HepG2 (cell line): ENCODE measurements at regions not wholly inside any gene's neighbourhood (a gene's known extent, or its start where the extent isn't known, plus 50 kb on each side); places are given as distances from the start of the nearest gene placed in this dataset.

Experiments used
- ATF1 ChIP-seq: IDR thresholded peaks from 2 replicates; pipeline ENCODE4 v1.6.1; 2016; ENCODE audit warnings: mild to moderate bottlenecking, control low read depth
- CCAR2 ChIP-seq: fragments of 200-400 bp; formaldehyde crosslinking; optimal IDR thresholded peaks from 2 replicates; pipeline ENCODE3; 2018; ENCODE audit warnings: low read depth, mild to moderate bottlenecking, low read length, moderate library complexity
- FOXP4 ChIP-seq: sonication (generic); formaldehyde crosslinking; IDR thresholded peaks from 2 replicates; pipeline ENCODE4 v1.4.0; 2020; ENCODE audit warnings: missing genetic modification reagents
- GTF2F1 ChIP-seq: fragments of 150-350 bp; IDR thresholded peaks from 2 replicates; pipeline ENCODE4 v1.6.1; 2014; ENCODE audit warnings: low read length
- KDM1A ChIP-seq: IDR thresholded peaks from 2 replicates; pipeline ENCODE4 v1.6.1; 2016; ENCODE audit warnings: missing compliant biosample characterization
- KDM2A ChIP-seq: sonication (generic); formaldehyde crosslinking; IDR thresholded peaks from 2 replicates; pipeline ENCODE4 v1.4.0; 2020; ENCODE audit warnings: low read depth, missing genetic modification reagents, borderline replicate concordance
- KLF6 ChIP-seq: IDR thresholded peaks from 2 replicates; pipeline ENCODE4 v1.8.0; 2016; ENCODE audit warnings: missing biosample characterization, missing genetic modification reagents
- MTA3 ChIP-seq: sonication (generic); formaldehyde crosslinking; IDR thresholded peaks from 2 replicates; pipeline ENCODE4 v1.4.0; 2020; ENCODE audit warnings: missing genetic modification reagents
- NR1H2 ChIP-seq: sonication (generic); formaldehyde crosslinking; IDR thresholded peaks from 2 replicates; pipeline ENCODE4 v1.8.1; 2022; ENCODE audit warnings: low read depth, missing genetic modification reagents, borderline replicate concordance
- PAXIP1 ChIP-seq: sonication (generic); formaldehyde crosslinking; conservative IDR thresholded peaks from 2 replicates; pipeline ENCODE4 v1.4.0; 2020; ENCODE audit warnings: mild to moderate bottlenecking, missing genetic modification reagents, moderate library complexity
- POGZ ChIP-seq: sonication (generic); formaldehyde crosslinking; IDR thresholded peaks from 2 replicates; pipeline ENCODE4 v1.4.0; 2020; ENCODE audit warnings: mild to moderate bottlenecking, missing genetic modification reagents
- POLR2A ChIP-seq, 2 experiments: IDR thresholded peaks; 2 replicates each; pipeline ENCODE4 v1.6.1; 2011; ENCODE audit warnings: low read depth in 2 of 2, low read length in 2 of 2, mild to moderate bottlenecking in 1 of 2, moderate library complexity in 1 of 2; ENCODE audit not compliant: insufficient read depth in 1 of 2
- SNRNP70 ChIP-seq: fragments of 200-400 bp; formaldehyde crosslinking; IDR thresholded peaks from 2 replicates; pipeline ENCODE4 v1.6.1; 2017; ENCODE audit warnings: mild to moderate bottlenecking, low read depth, low read length, moderate library complexity
- SP140L ChIP-seq: sonication (generic); formaldehyde crosslinking; IDR thresholded peaks from 2 replicates; pipeline ENCODE4 v1.4.0; 2020; ENCODE audit warnings: missing genetic modification reagents, borderline replicate concordance
- SRSF9 ChIP-seq: fragments of 200-400 bp; formaldehyde crosslinking; IDR thresholded peaks from 2 replicates; pipeline ENCODE4 v1.6.1; 2018; ENCODE audit warnings: borderline replicate concordance, mild to moderate bottlenecking, low read depth, low read length; ENCODE audit not compliant: insufficient read depth, poor library complexity, severe bottlenecking
- SRY ChIP-seq: sonication (generic); formaldehyde crosslinking; IDR thresholded peaks from 2 replicates; pipeline ENCODE4 v1.8.0; 2022; ENCODE audit warnings: mild to moderate bottlenecking, missing genetic modification reagents
- SSRP1 ChIP-seq: IDR thresholded peaks from 2 replicates; pipeline ENCODE4 v1.6.1; 2016; ENCODE audit warnings: control low read depth
- TCF7 ChIP-seq: sonication (generic); IDR thresholded peaks from 2 replicates; pipeline ENCODE4 v1.6.1; 2016; ENCODE audit warnings: antibody characterized with exemption, low read depth
- ZBTB43 ChIP-seq: sonication (generic); formaldehyde crosslinking; conservative IDR thresholded peaks from 2 replicates; pipeline ENCODE4 v1.4.0; 2020; ENCODE audit warnings: missing genetic modification reagents
- ZBTB7B ChIP-seq: sonication (generic); formaldehyde crosslinking; IDR thresholded peaks from 2 replicates; pipeline ENCODE4 v1.4.0; 2020; ENCODE audit warnings: missing genetic modification reagents
- ZBTB8A ChIP-seq: sonication (generic); formaldehyde crosslinking; IDR thresholded peaks from 2 replicates; pipeline ENCODE4 v1.4.0; 2020; ENCODE audit warnings: mild to moderate bottlenecking, low read depth, missing genetic modification reagents, borderline replicate concordance
- ZFX ChIP-seq: sonication (generic); formaldehyde crosslinking; IDR thresholded peaks from 2 replicates; pipeline ENCODE4 v1.4.0; 2020; ENCODE audit warnings: mild to moderate bottlenecking, low read depth, missing genetic modification reagents, moderate library complexity
- ZNF335 ChIP-seq: sonication (generic); formaldehyde crosslinking; IDR thresholded peaks from 2 replicates; pipeline ENCODE4 v1.4.0; 2020; ENCODE audit warnings: missing genetic modification reagents
- ZNF549 ChIP-seq: sonication (generic); formaldehyde crosslinking; IDR thresholded peaks from 2 replicates; pipeline ENCODE4 v1.5.0; 2020; ENCODE audit warnings: missing genetic modification reagents
- ZNF674 ChIP-seq: sonication (generic); formaldehyde crosslinking; IDR thresholded peaks from 2 replicates; pipeline ENCODE4 v1.5.0; 2020; ENCODE audit warnings: low read depth, mild to moderate bottlenecking, missing genetic modification reagents

DNA sequence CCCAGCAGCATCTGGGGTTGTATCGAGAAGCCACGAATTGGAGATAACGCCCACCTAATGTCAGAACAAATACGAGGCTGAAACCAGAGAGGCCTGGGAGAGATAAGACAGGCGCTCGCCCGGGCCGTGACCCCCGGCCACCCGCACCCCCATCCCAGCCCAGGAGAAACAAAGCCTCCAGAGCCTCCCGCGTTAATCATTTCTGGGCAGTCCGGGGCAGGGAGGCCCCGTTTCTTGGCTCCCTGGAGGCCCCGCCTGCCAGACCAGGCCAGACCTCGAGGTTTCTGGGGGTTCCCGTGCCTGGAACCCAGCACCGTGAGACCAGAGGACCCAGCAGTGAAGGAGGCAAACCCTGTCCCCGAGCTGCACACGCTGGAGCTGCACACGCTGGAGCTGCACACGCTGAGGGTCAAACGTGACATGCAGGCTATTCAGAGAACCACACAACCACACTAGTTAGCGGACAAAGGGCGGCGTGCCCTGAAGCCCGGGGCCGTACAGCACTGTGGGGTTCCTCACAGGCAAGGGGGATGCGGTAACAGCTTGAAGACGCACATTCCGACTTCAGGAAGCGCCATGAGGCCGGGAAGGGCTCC lies 53.4 kb downstream of the FOXL3 start (continued):
- no peak for TF ChIP-seq ZBTB8A (CRISPR knock-in tag)
- TF ChIP-seq ZBTB7B (CRISPR knock-in tag), result peak; percentile 79
- TF ChIP-seq SRY (CRISPR knock-in tag), result no peak
- no peak for TF ChIP-seq KLF6 (CRISPR knock-in tag)
- TF ChIP-seq SSRP1 (CRISPR knock-in tag), result no peak
- TF ChIP-seq ZBTB43 (CRISPR knock-in tag), result no peak
- TF ChIP-seq ZNF674 (CRISPR knock-in tag), result no peak
- TF ChIP-seq MTA3, result no peak
- peak; percentile 37; the same call in 1 of the 2 replicates for TF ChIP-seq FOXP4 (CRISPR knock-in tag)
- no peak for TF ChIP-seq ZNF335 (CRISPR knock-in tag)
- TF ChIP-seq KDM1A (CRISPR knock-in tag), result no peak
- no peak for TF ChIP-seq ZNF549 (CRISPR knock-in tag)
- no peak for TF ChIP-seq CCAR2
- TF ChIP-seq SRSF9, result no peak
- TF ChIP-seq NR1H2 (CRISPR knock-in tag), result no peak
- TF ChIP-seq GTF2F1, result no peak
- no peak for TF ChIP-seq SNRNP70
- no peak for TF ChIP-seq ZFX (CRISPR knock-in tag)
- TF ChIP-seq POGZ, result no peak
- TF ChIP-seq PAXIP1 (CRISPR knock-in tag), result 0 out of 2 replicates have a peak, but pooled peaks have one; percentile 27
- TF ChIP-seq KDM2A (CRISPR knock-in tag), result peak; percentile 21; the same call in 1 of the 2 replicates
- TF ChIP-seq TCF7, result 0 out of 2 replicates have a peak, but pooled peaks have one; percentile 19
- TF ChIP-seq ATF1, result no peak
- TF ChIP-seq POLR2A (IDR thresholded peaks at IDR 0.05; ENCODE audit: insufficient read depth in 1 of 2, low read depth in 2 of 2, low read length in 2 of 2), result no peak
- no peak for TF ChIP-seq SP140L (CRISPR knock-in tag)
